AG04449 (cell line): ENCODE measurements at regions not wholly inside any gene's neighbourhood (a gene's known extent, or its start where the extent isn't known, plus 50 kb on each side); places are given as distances from the start of the nearest gene placed in this dataset.

Experiments
- CTCF ChIA-PET: fragments of 350-600 bp; formaldehyde crosslinking; extraction: SDS; loops from one replicate; lab custom pipeline; 2021; ENCODE audit warnings: antibody characterized with exemption; lab: Yijun Ruan, JAX
- POLR2A ChIA-PET: fragments of 400-600, 350-600 bp; formaldehyde crosslinking; extraction: SDS; loops from one replicate; lab custom pipeline; 2020; ENCODE audit warnings: antibody characterized with exemption, inconsistent platforms; lab: Yijun Ruan, JAX
- DNase-seq: peaks from one replicate; pipeline ENCODE4 v3.0.0-alpha.2; 2010; ENCODE audit warnings: low read depth, low spot score
- H3K4me3 ChIP-seq: 2 replicates; pipeline ENCODE4 v1.5.1; 2011; ENCODE audit warnings: low read depth, mild to moderate bottlenecking, control low read depth, low read length
- TF ChIP-seq, protein P1 (sequence below): IDR thresholded peaks from one replicate; pipeline ENCODE4 v1.5.1; 2011; ENCODE audit warnings: mild to moderate bottlenecking, moderate library complexity, low read length, control low read depth, inconsistent platforms; ENCODE audit not compliant: insufficient read depth; ENCODE audit errors: missing control alignments

DNA sequence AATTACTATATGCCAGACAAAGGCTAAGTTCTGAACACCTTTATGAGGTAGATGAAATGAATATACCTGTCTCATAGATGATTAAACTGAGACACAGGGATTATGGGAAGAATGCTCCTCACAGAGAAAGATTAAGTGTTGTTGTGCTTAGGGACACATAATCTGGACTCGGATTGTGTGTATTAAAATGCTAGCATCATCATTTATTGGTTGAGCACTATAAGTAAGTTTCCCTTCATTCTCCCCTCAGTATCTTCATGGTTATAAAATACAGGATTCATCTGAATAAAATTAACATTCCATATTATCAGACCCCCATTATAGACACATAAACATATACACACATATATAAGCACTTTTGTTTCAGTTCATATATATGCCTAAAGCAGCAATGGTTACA is 463.5 kb downstream of the PPP4R3C start:
- ChIA-PET POLR2A (no interaction called here), CTCF (no interaction called here)
- no peak for DNase-seq
- H3K4me3 ChIP-seq = no peak overlapping the region
- TF ChIP-seq, protein P1, sequence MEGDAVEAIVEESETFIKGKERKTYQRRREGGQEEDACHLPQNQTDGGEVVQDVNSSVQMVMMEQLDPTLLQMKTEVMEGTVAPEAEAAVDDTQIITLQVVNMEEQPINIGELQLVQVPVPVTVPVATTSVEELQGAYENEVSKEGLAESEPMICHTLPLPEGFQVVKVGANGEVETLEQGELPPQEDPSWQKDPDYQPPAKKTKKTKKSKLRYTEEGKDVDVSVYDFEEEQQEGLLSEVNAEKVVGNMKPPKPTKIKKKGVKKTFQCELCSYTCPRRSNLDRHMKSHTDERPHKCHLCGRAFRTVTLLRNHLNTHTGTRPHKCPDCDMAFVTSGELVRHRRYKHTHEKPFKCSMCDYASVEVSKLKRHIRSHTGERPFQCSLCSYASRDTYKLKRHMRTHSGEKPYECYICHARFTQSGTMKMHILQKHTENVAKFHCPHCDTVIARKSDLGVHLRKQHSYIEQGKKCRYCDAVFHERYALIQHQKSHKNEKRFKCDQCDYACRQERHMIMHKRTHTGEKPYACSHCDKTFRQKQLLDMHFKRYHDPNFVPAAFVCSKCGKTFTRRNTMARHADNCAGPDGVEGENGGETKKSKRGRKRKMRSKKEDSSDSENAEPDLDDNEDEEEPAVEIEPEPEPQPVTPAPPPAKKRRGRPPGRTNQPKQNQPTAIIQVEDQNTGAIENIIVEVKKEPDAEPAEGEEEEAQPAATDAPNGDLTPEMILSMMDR = no peak

DNA sequence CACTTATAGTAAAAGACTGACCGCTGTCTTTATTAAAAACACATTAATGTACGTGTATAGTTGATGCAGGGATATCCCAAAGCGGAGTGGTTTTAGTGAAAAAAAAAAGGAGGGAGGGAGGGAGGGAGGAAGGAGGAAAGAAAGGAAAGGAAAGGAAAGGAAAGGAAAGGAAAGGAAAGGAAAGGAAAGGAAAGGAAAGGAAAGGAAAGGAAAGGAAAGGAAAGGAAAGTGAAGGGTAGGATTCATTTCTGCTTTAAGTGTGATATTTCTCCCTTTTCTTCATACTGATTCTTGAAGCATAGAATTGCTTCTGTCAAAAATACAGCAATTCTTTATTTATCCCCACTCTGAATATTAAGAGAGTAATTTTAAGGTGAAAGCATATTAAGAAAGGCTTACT is 504.9 kb downstream of the PPP4R3C start:
- POLR2A ChIA-PET = no interaction called here
- TF ChIP-seq, protein P1 = no peak
- CTCF ChIA-PET = no interaction called here
- no peak overlapping the region for H3K4me3 ChIP-seq
- no peak for DNase-seq

DNA sequence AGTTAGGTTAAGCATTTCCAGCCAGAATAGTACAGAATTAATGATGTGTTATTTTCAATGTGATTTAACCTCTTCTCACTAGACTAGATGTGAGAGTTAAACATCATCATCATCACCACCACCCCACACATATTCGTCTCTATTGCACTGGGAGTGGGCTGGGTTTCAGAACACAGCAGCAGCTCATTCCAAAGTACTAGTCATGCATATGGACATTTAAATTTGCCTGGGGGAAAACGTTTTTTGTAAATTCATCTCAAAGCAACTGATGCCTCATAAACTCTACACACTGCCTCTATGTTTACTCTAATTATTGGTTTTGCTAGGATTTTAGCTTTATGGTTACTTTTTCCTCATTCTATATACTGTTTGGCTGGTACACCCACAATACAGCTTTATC is 509.1 kb downstream of the PPP4R3C start:
- no peak overlapping the region for H3K4me3 ChIP-seq
- TF ChIP-seq, protein P1 = no peak
- CTCF ChIA-PET = no interaction called here
- POLR2A ChIA-PET = no interaction called here
- DNase-seq = no peak

DNA sequence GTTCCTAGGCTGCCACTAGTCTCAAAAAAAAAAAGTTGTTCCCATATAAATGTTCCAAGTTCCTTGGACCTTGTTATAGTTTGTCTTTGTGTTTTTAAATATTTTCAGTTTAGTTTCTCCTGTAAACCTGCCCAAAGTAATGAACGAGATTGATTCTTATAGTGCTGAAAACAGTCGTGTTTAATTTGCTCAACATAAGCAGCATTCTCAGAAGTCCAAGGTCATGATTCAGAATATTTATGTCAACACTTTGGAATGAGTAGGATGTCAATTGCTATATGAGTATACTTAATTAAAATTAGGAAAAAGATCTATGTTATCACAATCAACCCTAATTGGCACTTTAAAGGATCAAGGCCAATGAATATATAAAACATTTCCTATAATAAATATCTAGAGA is 510.9 kb downstream of the PPP4R3C start:
- no peak for DNase-seq
- ChIA-PET POLR2A (no interaction called here), CTCF (no interaction called here)
- TF ChIP-seq, protein P1 = no peak
- no peak overlapping the region for H3K4me3 ChIP-seq

DNA sequence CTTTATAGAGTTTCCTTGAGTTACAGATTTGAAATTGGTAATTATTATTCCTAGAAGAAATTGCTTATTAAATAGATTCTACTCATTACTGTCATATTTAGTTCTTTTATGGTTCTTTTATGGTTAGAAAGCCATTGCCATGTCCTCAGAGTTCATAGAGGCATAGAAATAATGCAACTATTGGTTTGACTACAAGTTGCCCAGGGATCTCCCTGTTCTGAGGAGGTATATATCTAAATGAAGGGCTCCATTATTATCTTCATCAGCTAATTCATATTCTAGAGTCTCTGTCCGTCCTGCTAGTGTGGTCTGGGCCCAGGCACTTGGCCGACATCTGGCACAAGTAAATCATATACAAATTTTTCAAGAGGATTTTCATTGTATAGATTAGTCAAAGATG is 535.7 kb downstream of the PPP4R3C start:
- CTCF ChIA-PET = no interaction called here
- no peak overlapping the region for H3K4me3 ChIP-seq
- DNase-seq = no peak
- TF ChIP-seq, protein P1 = no peak
- POLR2A ChIA-PET = no interaction called here

DNA sequence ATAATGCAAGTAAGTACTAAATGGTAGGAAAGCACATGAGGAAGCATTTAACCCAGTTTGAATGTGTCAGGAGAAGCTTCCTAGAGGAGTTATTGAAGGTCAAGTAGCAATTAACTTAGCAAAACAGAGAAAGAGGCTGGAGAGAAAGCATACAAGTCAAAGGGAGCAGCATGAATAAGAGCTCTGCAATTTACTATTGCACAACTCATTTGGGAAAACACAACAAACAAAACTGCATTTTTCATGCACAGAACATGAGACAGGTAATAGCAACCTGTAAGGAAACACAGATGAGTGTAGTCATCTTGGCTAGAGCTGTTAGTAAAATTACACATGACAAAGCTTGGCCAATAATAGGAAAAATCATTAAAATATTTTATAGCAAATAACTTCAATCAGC is 538.1 kb downstream of the PPP4R3C start:
- no peak overlapping the region for H3K4me3 ChIP-seq
- ChIA-PET POLR2A (no interaction called here), CTCF (no interaction called here)
- TF ChIP-seq, protein P1 = no peak
- DNase-seq = no peak
